Ishikawa (cell line): ENCODE measurements at regions not wholly inside any gene's neighbourhood (a gene's known extent, or its start where the extent isn't known, plus 50 kb on each side); places are given as distances from the start of the nearest gene placed in this dataset.

ENCODE experiments used
- CEBPB ChIP-seq: IDR thresholded peaks from 2 replicates; pipeline ENCODE4 v1.6.1; 2012
- CREB1 ChIP-seq: IDR thresholded peaks from 2 replicates; pipeline ENCODE4 v1.6.1; 2012; ENCODE audit warnings: low read depth
- EGR1 ChIP-seq: IDR thresholded peaks from 2 replicates; pipeline ENCODE4 v1.6.1; 2012
- EP300 ChIP-seq: IDR thresholded peaks from 2 replicates; pipeline ENCODE4 v1.6.1; 2012; ENCODE audit warnings: borderline replicate concordance
- FOXM1 ChIP-seq: IDR thresholded peaks from 2 replicates; pipeline ENCODE4 v1.6.1; 2012; ENCODE audit warnings: low read depth, borderline replicate concordance
- MAX ChIP-seq: IDR thresholded peaks from 2 replicates; pipeline ENCODE4 v1.6.1; 2012
- NFIC ChIP-seq: IDR thresholded peaks from 2 replicates; pipeline ENCODE4 v1.6.1; 2012
- RAD21 ChIP-seq: IDR thresholded peaks from 2 replicates; pipeline ENCODE4 v1.6.1; 2012; ENCODE audit warnings: low read depth
- REST ChIP-seq: IDR thresholded peaks from 2 replicates; pipeline ENCODE4 v1.6.1; 2012; ENCODE audit warnings: low read depth, mild to moderate bottlenecking
- TAF1 ChIP-seq: IDR thresholded peaks from 2 replicates; pipeline ENCODE4 v1.6.1; 2012; ENCODE audit warnings: low read depth, mild to moderate bottlenecking
- TCF12 ChIP-seq: IDR thresholded peaks from 2 replicates; pipeline ENCODE4 v1.6.1; 2012; ENCODE audit warnings: low read depth
- TEAD4 ChIP-seq: IDR thresholded peaks from 2 replicates; pipeline ENCODE4 v1.6.1; 2012
- USF1 ChIP-seq: IDR thresholded peaks from 2 replicates; pipeline ENCODE4 v1.6.1; 2012
- YY1 ChIP-seq: IDR thresholded peaks from 2 replicates; pipeline ENCODE4 v1.6.1; 2012; ENCODE audit warnings: low read depth
- ZBTB7A ChIP-seq: IDR thresholded peaks from 2 replicates; pipeline ENCODE4 v1.6.1; 2012; ENCODE audit warnings: low read depth

DNA sequence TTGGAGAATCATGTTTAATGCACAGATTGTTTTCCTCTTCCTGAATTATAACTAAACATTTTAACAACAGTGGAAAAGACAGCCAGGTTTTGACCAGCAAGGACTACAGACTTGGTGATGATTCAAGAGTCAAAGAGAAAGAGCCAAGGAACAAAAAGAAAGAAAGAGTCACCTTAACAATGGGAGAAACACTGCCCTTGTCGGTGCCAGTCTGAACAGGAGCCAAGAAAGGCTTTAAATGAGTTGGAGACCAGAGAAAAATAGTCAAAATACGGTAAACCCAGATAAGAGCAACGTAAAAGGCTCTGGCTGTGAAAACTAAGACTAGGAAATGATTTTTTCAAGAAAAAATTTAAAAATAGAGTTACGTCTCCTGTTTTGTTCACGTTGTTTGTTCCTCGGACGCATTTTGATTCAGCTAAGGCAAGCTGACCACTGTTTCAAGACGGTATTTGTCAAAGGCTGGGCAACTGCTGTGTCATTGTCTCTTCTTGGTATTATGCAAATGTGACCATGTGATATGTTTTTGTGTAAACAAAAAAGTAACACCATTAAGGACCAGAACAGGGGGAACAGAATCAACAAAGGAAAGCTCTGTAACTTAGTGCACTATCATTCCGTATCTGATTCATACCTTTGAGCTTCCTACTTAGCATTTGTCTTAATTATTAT, 634.5 kb downstream of the LIG4 start:
- no peak for TF ChIP-seq FOXM1
- TF ChIP-seq ZBTB7A, result no peak
- TF ChIP-seq EGR1, result no peak
- no peak for TF ChIP-seq USF1

DNA sequence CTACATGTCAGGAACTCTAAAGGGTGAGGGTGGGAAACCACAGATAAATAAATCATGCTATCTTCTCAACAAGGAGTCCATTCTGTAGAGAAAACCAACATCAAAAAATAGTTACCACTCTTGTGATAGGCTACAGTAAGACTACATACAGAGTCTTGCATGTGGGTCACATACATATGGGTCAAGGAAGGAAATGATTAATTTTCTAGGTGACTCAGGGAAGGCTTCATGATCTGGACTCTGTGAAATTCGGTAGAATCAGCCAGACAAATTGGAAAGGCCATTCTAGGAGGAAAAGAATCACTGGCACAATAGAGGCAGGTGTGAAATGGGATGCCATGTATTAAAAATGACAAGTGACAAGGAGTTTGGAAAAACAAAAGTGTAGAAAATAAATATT, 638.9 kb downstream of the LIG4 start:
- TF ChIP-seq TAF1, result no peak
- TF ChIP-seq CREB1, result no peak
- TF ChIP-seq TCF12, result no peak
- no peak for TF ChIP-seq ZBTB7A
- no peak for TF ChIP-seq MAX
- TF ChIP-seq TEAD4, result no peak
- TF ChIP-seq NFIC, result no peak
- TF ChIP-seq EP300, result no peak
- TF ChIP-seq YY1, result no peak
- TF ChIP-seq USF1, result no peak
- TF ChIP-seq CEBPB, result no peak
- no peak for TF ChIP-seq FOXM1
- no peak for TF ChIP-seq EGR1
- no peak for TF ChIP-seq RAD21
- no peak for TF ChIP-seq REST

- no peak for TF ChIP-seq TEAD4
- no peak for TF ChIP-seq CEBPB
- no peak for TF ChIP-seq ZBTB7A
- TF ChIP-seq CREB1, result no peak
- no peak for TF ChIP-seq YY1
- no peak for TF ChIP-seq MAX
- TF ChIP-seq EGR1, result no peak
Observed at GRCh38 chr13:107574517-107575210, 640.7 kb downstream of the LIG4 start.

- TF ChIP-seq USF1 (no peak), EP300 (no peak), CEBPB (no peak), TCF12 (no peak), RAD21 (no peak), TEAD4 (no peak), EGR1 (no peak), REST (no peak), YY1 (no peak), NFIC (no peak), MAX (no peak), TAF1 (no peak), FOXM1 (no peak), ZBTB7A (no peak), CREB1 (no peak)
Observed at GRCh38 chr13:107573184-107573583, 642.2 kb downstream of the LIG4 start.

DNA sequence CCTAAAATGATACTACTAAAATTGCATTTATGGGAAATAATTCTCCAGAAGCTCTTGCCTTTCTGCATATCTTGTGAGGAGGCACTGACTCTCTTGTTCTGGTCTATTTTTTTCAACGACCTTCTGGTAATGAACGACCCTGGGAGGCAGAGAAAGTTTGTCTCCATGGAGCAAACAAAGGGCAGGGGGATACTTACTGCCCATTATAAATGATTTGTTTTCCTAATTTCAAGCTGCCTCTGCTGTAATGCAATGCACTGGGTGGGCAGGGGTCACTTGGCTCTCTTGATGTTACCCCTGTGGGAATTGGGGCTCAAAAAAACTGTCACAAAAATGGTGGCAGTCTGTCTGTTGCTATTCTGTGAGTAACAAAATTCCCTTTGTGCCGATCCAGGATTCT, 643.2 kb downstream of the LIG4 start:
- TF ChIP-seq RAD21 (no peak), EGR1 (no peak), ZBTB7A (no peak), TAF1 (no peak), CREB1 (no peak), NFIC (no peak), TEAD4 (no peak), REST (no peak), MAX (no peak), FOXM1 (no peak), CEBPB (no peak), USF1 (no peak), EP300 (no peak), YY1 (no peak), TCF12 (no peak)
